ENCODE measurements at regions not wholly inside any gene's neighbourhood (a gene's known extent, or its start where the extent isn't known, plus 50 kb on each side); places are given as distances from the start of the nearest gene placed in this dataset.
"Not testable (repeated sequence)": the region's sequence is repeated elsewhere in the genome, so short reads cannot be mapped to it uniquely, and the experiment has no call there.

DNA sequence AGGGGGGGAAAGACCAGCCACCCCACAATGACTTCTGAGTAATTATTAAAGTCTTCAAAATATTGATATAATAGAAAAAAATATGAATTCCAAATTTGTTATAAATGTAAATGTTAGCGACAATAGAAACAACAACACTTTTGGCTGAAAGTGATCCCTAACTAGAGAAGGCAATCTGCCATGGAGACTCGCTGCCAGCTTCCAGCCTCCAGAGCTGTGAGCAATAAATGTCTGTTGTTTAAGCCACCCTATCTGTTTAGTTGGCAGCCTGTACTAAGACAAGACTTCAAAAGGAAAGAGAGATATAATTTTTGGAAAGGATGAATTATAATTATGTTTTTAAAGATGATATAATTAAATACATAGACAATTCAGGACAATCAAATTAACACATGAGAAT lies 130.8 kb upstream of the HSFY2 start:
- Histone ChIP-seq H3K9me3 (no peaks in the 10 kb centered on the region), H3K4me3 (no peak overlapping the region), H3K27me3 (no peaks in the 10 kb centered on the region), H3K27ac (no peak overlapping the region), H3K36me3 (no peaks in the 10 kb centered on the region), H3K4me1 (no peaks in the 10 kb centered on the region)
- no CpG with 5 or more reads among the region's 2 CpGs for WGBS
- DNase-seq (ENCODE audit: low spot score in 2 of 2) = no peak
- TF ChIP-seq, protein P1, sequence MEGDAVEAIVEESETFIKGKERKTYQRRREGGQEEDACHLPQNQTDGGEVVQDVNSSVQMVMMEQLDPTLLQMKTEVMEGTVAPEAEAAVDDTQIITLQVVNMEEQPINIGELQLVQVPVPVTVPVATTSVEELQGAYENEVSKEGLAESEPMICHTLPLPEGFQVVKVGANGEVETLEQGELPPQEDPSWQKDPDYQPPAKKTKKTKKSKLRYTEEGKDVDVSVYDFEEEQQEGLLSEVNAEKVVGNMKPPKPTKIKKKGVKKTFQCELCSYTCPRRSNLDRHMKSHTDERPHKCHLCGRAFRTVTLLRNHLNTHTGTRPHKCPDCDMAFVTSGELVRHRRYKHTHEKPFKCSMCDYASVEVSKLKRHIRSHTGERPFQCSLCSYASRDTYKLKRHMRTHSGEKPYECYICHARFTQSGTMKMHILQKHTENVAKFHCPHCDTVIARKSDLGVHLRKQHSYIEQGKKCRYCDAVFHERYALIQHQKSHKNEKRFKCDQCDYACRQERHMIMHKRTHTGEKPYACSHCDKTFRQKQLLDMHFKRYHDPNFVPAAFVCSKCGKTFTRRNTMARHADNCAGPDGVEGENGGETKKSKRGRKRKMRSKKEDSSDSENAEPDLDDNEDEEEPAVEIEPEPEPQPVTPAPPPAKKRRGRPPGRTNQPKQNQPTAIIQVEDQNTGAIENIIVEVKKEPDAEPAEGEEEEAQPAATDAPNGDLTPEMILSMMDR (IDR thresholded peaks at IDR 0.05) = no peak
- TF ChIP-seq POLR2A (IDR thresholded peaks at IDR 0.05) = no peak
- no peak for TF ChIP-seq POLR2AphosphoS5 (IDR thresholded peaks at IDR 0.05)
- no peak for TF ChIP-seq EP300 (IDR thresholded peaks at IDR 0.05)

DNA sequence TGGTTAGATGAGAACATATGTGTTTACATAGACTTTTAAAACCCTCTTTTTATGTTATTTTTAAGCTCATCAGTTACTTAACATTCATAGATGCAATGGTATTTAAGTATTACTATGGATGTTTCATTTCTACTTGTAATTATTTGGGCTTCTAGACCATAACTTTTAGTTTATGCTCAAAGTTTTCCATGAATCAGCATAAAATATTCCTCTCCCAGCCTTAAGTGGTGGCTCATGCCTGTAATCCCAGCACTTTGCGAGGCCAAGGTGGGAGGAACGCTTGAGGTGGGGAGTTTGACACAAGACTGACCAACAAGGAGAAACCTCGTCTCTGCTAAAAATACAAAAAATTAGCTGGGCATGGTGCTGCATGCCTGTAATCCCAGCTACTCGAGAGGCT lies 118.5 kb upstream of the HSFY2 start:
- Histone ChIP-seq H3K4me1 (no peaks in the 10 kb centered on the region), H3K9me3 (no peaks in the 10 kb centered on the region), H3K4me3 (no peak overlapping the region), H3K27me3 (no peaks in the 10 kb centered on the region), H3K36me3 (no peaks in the 10 kb centered on the region), H3K27ac (no peak overlapping the region)
- WGBS = no CpG with 5 or more reads among the region's 4 CpGs
- TF ChIP-seq POLR2A (IDR thresholded peaks at IDR 0.05) = no peak
- TF ChIP-seq POLR2AphosphoS5 (IDR thresholded peaks at IDR 0.05) = no peak
- TF ChIP-seq, protein P1 (IDR thresholded peaks at IDR 0.05) = no peak
- TF ChIP-seq EP300 (IDR thresholded peaks at IDR 0.05) = no peak
- DNase-seq (ENCODE audit: low spot score in 2 of 2) = no peak

DNA sequence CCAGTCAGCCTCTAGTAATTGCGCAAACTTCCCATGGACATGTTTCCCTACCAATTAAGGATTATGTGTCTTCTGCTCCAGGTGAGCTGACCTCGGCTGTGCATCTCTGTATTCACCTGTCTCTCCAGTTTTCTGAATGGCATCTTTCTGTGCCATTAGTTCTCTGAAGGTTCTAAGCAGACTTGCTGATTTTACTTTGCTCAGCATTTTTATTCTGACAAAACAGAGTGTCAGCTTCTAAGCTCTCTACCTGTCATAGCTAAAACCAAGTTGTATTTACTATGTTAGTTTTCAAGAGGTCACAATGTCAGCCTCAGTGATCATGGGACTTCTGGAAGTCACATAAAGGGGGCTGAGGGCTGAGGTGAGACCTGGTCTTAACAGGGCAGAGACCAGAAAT lies 116.0 kb upstream of the HSFY2 start:
- no peak for TF ChIP-seq EP300 (IDR thresholded peaks at IDR 0.05)
- TF ChIP-seq, protein P1 (IDR thresholded peaks at IDR 0.05) = no peak
- no peak for TF ChIP-seq POLR2A (IDR thresholded peaks at IDR 0.05)
- TF ChIP-seq POLR2AphosphoS5 (IDR thresholded peaks at IDR 0.05) = no peak
- H3K4me1 ChIP-seq = no peaks in the 10 kb centered on the region
- H3K27ac ChIP-seq = no peak overlapping the region
- H3K36me3 ChIP-seq = no peaks in the 10 kb centered on the region
- no peak overlapping the region for H3K4me3 ChIP-seq
- WGBS = no CpG with 5 or more reads among the region's 2 CpGs
- no peaks in the 10 kb centered on the region for H3K9me3 ChIP-seq
- no peaks in the 10 kb centered on the region for H3K27me3 ChIP-seq
- DNase-seq (ENCODE audit: low spot score in 2 of 2) = no peak

DNA sequence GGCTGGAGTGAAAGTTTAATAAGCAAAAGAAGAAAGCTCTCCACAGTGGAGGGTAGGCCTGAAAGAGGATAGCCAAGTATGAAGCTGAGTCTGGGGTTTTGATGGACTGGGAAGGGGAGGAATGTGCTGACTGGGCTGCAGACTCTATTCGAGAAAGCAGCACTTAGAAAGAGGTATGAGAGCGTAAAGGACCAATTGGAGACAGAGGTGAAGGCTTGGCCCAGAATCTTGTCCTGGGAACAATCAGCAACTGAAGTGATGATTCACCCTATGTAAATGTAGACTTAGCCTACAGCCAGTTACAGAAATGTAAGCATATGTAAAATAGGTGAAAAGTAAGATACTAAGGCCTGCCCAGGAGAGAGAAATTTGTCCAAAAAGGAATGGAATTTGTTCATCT lies 111.2 kb upstream of the HSFY2 start:
- WGBS = no CpG with 5 or more reads among the region's 2 CpGs
- no peak for DNase-seq (ENCODE audit: low spot score in 2 of 2)

DNA sequence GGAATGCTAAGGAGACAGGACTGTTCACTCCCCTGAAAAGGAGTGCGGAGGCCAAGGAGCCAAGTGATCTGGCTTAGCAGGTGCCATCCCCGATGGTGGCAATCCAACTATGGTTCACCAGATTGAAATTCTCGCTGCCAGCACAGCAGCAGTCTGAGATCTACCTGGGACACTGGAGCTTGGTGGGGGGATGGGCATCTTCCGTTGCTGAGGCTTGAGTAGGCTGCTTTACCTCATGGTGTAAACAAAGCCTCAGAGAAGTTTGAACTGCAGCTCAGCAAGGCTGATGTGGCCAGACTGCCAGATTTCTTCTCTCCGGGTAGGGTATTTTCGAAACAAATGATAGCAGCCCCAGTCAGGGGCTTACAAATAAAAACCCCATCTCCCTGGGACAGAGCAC lies 95.6 kb upstream of the HSFY2 start:
- not testable (repeated sequence) for H3K4me1 ChIP-seq; H3K4me3 ChIP-seq; H3K9me3 ChIP-seq; DNase-seq (ENCODE audit: low spot score in 2 of 2); H3K36me3 ChIP-seq; H3K27me3 ChIP-seq; H3K27ac ChIP-seq
- no CpG with 5 or more reads among the region's 6 CpGs for WGBS

More for the DNA sequence above, 111.2 kb upstream of the HSFY2 start:
- Histone ChIP-seq H3K4me1 (no peaks in the 10 kb centered on the region), H3K27me3 (no peaks in the 10 kb centered on the region), H3K27ac (no peak overlapping the region), H3K36me3 (no peaks in the 10 kb centered on the region), H3K9me3 (no peaks in the 10 kb centered on the region), H3K4me3 (no peak overlapping the region)
- TF ChIP-seq POLR2A (IDR thresholded peaks at IDR 0.05) (no peak), EP300 (IDR thresholded peaks at IDR 0.05) (no peak)

DNA sequence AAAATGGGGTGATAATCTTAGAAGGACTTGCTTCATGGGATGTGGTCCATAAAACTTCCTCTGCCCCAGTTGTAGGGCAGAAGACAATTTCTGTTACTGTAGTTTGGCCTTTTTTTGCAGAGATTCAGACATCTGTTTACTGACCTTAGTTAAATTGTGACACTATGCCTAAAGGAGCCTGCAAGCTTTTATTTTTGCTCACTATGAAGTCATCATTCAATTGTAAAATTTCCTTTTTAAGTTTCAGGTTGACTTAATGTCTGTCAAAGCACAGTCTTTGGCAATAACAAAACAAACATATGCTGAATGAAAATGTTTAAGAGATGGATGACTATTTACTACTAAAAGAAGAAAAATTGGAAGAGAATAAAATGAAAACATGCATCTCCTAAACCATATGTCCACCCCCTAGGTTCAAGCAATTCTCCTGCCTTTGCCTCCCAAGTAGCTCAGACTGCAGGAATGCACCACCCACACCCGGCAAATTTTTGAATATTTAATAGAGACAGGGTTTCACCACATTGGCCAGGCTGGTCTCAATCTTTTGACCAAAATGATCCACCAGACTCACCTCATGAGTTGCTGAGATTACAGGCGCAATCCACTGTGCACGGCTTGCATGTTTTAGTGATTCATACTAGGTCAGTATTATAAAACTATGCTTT lies 93.5 kb upstream of the HSFY2 start:
- not testable (repeated sequence) for DNase-seq (ENCODE audit: low spot score in 2 of 2); H3K4me3 ChIP-seq; H3K9me3 ChIP-seq; H3K36me3 ChIP-seq; H3K27ac ChIP-seq; H3K4me1 ChIP-seq; H3K27me3 ChIP-seq
- no CpG with 5 or more reads among the region's 3 CpGs for whole genome bisulfite sequencing

DNA sequence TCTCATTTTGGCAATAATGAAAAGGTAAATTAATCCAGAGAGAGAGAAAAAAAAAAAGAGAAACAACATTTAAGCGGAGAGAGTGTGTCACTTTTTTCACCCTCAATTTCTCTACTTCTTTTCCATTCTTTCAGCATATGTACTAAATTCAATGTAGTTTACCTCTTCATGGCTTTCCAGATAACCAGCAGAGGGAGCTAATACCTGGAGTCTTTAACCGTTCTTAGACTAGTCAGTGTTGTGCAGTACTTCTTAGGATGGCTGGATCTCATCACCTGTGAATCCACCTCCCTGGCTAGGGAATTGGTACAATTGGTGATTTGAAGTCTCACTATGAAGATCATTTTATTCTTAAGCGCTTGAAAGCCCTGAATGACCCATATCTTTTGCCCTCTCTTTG lies 87.3 kb upstream of the HSFY2 start:
- H3K9me3 ChIP-seq; H3K4me1 ChIP-seq; H3K27me3 ChIP-seq; H3K27ac ChIP-seq; H3K36me3 ChIP-seq; DNase-seq (ENCODE audit: low spot score in 2 of 2); H3K4me3 ChIP-seq: not testable (repeated sequence)
- WGBS = no CpG with 5 or more reads among the region's 3 CpGs

DNA sequence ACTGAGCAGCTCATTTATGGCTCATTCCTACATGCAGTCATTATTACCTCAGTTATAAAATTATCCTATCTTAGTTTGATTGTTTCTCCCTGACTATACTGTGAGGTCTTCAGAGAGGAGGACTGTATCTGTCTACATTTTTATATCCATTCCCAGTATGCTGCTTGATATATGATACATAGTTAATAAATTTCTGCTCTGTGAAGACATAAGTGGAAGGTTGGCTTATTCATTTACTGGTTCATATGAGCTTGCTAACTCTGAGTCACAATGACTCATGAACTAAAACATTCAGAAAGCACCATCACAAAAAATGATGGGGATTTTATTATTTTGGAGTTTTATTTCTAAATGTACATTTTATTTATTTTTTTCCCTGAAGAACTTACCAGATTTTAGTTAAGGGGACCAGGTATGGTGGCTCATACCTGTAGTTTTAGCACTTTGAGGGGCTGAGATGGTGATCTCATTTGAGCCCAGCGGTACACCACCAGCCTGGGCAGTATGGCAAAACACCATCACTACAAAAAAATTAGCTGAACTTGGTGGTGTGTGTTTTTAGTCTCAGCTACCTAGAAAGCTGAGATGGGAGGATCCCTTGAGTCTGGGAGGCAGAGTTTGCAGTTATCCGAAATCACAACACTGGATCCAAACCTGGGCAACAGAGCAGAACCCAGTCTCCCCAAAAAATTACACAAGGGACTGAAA lies 85.1 kb upstream of the HSFY2 start:
- H3K4me3 ChIP-seq; H3K9me3 ChIP-seq; H3K4me1 ChIP-seq; DNase-seq (ENCODE audit: low spot score in 2 of 2); H3K27me3 ChIP-seq; H3K27ac ChIP-seq; H3K36me3 ChIP-seq: not testable (repeated sequence)
- no CpG with 5 or more reads among the region's 2 CpGs for WGBS

DNA sequence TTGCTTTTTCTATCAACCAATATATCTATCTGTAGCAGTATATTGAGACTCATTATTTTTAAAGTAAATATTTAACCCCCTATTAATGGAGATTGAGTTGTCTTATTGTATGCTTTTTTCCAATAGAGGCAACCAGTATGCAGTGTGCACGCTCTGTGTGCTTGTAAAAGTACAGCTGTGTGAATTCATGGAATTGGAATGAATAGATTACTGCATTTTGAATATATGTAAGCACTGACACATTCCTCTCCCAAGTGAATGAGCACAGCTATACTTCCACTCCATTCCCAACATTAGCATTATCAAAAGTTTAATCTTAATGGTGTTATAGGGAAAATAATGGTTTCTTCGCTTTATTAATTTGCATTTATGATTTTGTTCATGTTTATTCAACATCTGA lies 81.6 kb upstream of the HSFY2 start:
- H3K36me3 ChIP-seq; H3K9me3 ChIP-seq; DNase-seq (ENCODE audit: low spot score in 2 of 2); H3K27me3 ChIP-seq; H3K27ac ChIP-seq; H3K4me3 ChIP-seq; H3K4me1 ChIP-seq: not testable (repeated sequence)
- WGBS = no CpG with 5 or more reads among the region's 2 CpGs

DNA sequence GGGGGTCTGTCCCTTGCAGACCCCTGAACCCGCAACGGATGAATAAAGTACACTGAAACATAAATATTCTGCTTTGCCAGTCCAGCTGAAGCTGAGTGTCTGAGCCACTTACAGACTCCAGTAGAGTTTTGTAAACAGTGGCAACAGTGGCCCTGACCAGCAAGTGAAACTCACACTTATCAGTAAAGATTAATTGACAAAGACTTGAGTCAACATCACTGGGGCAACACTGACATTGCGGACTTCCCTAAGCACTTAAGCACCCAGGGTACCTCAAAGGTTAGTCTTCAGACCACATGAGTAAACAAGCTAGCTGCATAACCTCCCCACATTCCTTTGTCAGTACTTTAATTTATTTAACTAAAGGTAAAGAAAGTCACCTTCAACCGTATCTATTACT lies 79.8 kb upstream of the HSFY2 start:
- not testable (repeated sequence) for H3K27me3 ChIP-seq; H3K4me3 ChIP-seq; DNase-seq (ENCODE audit: low spot score in 2 of 2); H3K4me1 ChIP-seq; H3K9me3 ChIP-seq; H3K36me3 ChIP-seq; H3K27ac ChIP-seq
- WGBS = no CpG with 5 or more reads among the region's 4 CpGs
